ENCODE measurements at regions not wholly inside any gene's neighbourhood (a gene's known extent, or its start where the extent isn't known, plus 50 kb on each side); places are given as distances from the start of the nearest gene placed in this dataset.

- Histone ChIP-seq H3K36me3 (ENCODE audit: low read depth) (no peaks in the 10 kb centered on the region), H3K9me3 (no peaks in the 10 kb centered on the region), H3K4me3 (no peak overlapping the region), H3K4me1 (ENCODE audit: low read depth) (no peaks in the 10 kb centered on the region)
- no peak for DNase-seq
- TF ChIP-seq, protein P1, sequence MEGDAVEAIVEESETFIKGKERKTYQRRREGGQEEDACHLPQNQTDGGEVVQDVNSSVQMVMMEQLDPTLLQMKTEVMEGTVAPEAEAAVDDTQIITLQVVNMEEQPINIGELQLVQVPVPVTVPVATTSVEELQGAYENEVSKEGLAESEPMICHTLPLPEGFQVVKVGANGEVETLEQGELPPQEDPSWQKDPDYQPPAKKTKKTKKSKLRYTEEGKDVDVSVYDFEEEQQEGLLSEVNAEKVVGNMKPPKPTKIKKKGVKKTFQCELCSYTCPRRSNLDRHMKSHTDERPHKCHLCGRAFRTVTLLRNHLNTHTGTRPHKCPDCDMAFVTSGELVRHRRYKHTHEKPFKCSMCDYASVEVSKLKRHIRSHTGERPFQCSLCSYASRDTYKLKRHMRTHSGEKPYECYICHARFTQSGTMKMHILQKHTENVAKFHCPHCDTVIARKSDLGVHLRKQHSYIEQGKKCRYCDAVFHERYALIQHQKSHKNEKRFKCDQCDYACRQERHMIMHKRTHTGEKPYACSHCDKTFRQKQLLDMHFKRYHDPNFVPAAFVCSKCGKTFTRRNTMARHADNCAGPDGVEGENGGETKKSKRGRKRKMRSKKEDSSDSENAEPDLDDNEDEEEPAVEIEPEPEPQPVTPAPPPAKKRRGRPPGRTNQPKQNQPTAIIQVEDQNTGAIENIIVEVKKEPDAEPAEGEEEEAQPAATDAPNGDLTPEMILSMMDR (IDR thresholded peaks at IDR 0.05): no peak
- intact Hi-C loops (cut with DNase I, micrococcal nuclease): no loop called here
- ATAC-seq: no peak
Observed at GRCh38 chr1:61616830-61617229, 108.1 kb downstream of the TM2D1 start.

DNA sequence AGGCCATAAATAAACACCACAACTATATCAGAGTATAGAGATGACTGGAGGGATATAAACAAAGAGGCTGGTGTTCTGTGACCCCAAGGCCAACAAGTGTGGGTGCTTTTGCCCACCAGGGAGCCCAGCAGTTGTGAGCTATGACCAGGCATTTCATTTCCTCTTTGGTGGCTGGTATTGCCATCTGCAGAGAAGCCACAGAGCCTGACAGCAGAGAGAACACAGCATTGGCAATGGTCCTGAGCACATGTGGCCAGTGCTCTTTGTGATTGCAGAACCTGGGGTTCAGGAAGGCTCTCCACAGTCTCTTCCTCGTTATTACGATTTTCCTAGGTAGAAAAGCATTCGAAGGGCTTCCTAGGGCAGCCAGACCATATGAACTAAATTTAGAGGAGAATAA is 112.3 kb downstream of the TM2D1 start:
- H3K9me3 ChIP-seq: no peaks in the 10 kb centered on the region
- H3K4me3 ChIP-seq: no peak overlapping the region
- ATAC-seq (no peak), DNase-seq (no peak)
- TF ChIP-seq, protein P1 (IDR thresholded peaks at IDR 0.05): no peak
- intact Hi-C loops (cut with DNase I, micrococcal nuclease): no loop called here
- no peaks in the 10 kb centered on the region for H3K36me3 ChIP-seq (ENCODE audit: low read depth)
- no peaks in the 10 kb centered on the region for H3K4me1 ChIP-seq (ENCODE audit: low read depth)

- H3K9me3 ChIP-seq: no peaks in the 10 kb centered on the region
- TF ChIP-seq, protein P1 (IDR thresholded peaks at IDR 0.05): no peak
- H3K4me3 ChIP-seq: no peak overlapping the region
- H3K4me1 ChIP-seq (ENCODE audit: low read depth): no peaks in the 10 kb centered on the region
- ATAC-seq: no peak
- H3K36me3 ChIP-seq (ENCODE audit: low read depth): no peaks in the 10 kb centered on the region
- DNase-seq: no peak
- intact Hi-C loops (cut with DNase I, micrococcal nuclease): no loop called here
Observed at GRCh38 chr1:61609040-61609439, 115.9 kb downstream of the TM2D1 start.

DNA sequence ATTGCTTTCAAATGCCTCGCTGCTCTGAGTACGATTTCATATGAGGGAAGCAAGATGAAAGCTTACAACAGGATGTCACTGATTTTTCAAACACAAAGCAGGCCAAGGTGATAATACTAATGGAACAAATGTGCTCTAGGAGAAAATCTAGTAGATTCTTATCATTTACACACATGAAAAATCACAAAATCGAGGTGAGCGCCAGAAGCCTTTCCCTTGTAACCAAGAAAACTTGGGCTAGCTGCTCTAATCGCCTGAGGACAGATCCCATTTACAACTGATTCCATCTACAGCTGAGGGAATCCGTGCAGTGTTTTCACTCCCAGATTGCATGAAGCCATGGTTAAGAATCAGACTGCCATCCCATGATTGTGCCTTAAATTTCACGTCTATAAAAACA is 117.5 kb downstream of the TM2D1 start:
- no peak for DNase-seq
- H3K4me3 ChIP-seq: no peak overlapping the region
- H3K36me3 ChIP-seq (ENCODE audit: low read depth): no peaks in the 10 kb centered on the region
- TF ChIP-seq, protein P1 (IDR thresholded peaks at IDR 0.05): no peak
- intact Hi-C loops (cut with DNase I, micrococcal nuclease): no loop called here
- no peaks in the 10 kb centered on the region for H3K9me3 ChIP-seq
- no peaks in the 10 kb centered on the region for H3K4me1 ChIP-seq (ENCODE audit: low read depth)
- no peak for ATAC-seq

GRCh38 chr1:61606448-61607312 is 118.3 kb downstream of the TM2D1 start:
- TF ChIP-seq, protein P1 (IDR thresholded peaks at IDR 0.05): no peak
- no peaks in the 10 kb centered on the region for H3K4me1 ChIP-seq (ENCODE audit: low read depth)
- intact Hi-C loops (cut with DNase I, micrococcal nuclease): no loop called here
- H3K4me3 ChIP-seq: no peak overlapping the region
- DNase-seq: peak; percentile 29 to 66 (median 35)
- H3K9me3 ChIP-seq: no peaks in the 10 kb centered on the region
- no peaks in the 10 kb centered on the region for H3K36me3 ChIP-seq (ENCODE audit: low read depth)
- ATAC-seq: peak; percentile 59
